ENCODE measurements at regions not wholly inside any gene's neighbourhood (a gene's known extent, or its start where the extent isn't known, plus 50 kb on each side); places are given as distances from the start of the nearest gene placed in this dataset.

DNA sequence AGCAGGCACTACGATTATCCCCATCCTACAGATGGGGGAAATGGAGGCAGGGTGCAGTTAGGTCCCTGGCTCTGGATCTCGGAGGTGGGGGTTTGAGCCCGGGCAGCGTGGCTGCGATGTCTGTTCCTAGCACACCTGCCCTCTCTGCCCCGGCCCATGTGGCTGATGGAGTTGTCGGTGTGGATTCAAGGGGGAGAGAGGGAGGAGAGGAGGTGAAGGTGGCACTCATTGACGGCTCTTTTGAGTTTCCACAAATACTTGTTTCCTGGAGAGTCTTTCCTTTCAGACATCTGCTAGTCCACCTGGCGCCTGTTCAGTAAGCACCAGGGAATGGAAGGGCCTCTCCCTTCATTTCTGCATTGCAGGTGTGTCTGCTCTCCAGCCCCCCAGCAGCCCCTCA is 69.9 kb downstream of the ARHGEF18 start:
- Histone ChIP-seq H3K36me3 (peaks cover 0 to 18% (median 2%) of the 10 kb centered on the region in 4 donors), H3K4me3 (no peak overlapping the region), H3K4me1 (peaks cover 10 to 40% (median 27%) of the 10 kb centered on the region in 4 donors), H3K27ac (peak overlapping the region; percentile 34 to 54 (median 42)), H3K27me3 (no peaks in the 10 kb centered on the region), H3K9me3 (no peaks in the 10 kb centered on the region)
- ATAC-seq (ENCODE audit: low FRiP score in 2 of 2), result peak; percentile 9 to 14
- 70 to 83% methylated on average over 2 to 9 of the region's 9 CpGs for WGBS, 2 donors
- peak in 1 of 2 donors; percentile 40 for DNase-seq
- TF ChIP-seq, protein P1, sequence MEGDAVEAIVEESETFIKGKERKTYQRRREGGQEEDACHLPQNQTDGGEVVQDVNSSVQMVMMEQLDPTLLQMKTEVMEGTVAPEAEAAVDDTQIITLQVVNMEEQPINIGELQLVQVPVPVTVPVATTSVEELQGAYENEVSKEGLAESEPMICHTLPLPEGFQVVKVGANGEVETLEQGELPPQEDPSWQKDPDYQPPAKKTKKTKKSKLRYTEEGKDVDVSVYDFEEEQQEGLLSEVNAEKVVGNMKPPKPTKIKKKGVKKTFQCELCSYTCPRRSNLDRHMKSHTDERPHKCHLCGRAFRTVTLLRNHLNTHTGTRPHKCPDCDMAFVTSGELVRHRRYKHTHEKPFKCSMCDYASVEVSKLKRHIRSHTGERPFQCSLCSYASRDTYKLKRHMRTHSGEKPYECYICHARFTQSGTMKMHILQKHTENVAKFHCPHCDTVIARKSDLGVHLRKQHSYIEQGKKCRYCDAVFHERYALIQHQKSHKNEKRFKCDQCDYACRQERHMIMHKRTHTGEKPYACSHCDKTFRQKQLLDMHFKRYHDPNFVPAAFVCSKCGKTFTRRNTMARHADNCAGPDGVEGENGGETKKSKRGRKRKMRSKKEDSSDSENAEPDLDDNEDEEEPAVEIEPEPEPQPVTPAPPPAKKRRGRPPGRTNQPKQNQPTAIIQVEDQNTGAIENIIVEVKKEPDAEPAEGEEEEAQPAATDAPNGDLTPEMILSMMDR (IDR thresholded peaks at IDR 0.05), result no peak
- TF ChIP-seq EP300 (IDR thresholded peaks at IDR 0.05), result no peak
- TF ChIP-seq POLR2A (IDR thresholded peaks at IDR 0.05), result no peak
- no peak for TF ChIP-seq POLR2AphosphoS5 (IDR thresholded peaks at IDR 0.05)

DNA sequence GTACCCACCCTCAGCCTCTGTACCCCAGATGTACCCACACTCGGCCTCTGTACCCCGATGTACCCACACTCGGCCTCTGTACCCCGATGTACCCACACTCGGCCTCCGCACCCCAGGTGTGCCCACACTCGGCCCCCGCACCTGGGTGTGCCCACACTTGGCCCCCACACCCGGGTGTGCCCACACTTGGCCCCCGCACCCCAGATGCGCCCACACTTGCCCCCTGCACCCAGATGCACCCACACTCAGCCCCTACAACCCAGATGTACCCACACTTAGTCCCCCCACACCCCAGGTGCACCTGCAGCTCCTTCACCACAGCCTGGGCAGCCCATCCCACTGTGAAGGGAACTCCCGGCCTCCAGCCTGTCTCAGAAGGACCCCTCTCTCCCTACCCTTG is 69.7 kb downstream of the PEX11G start:
- TF ChIP-seq POLR2A (IDR thresholded peaks at IDR 0.05) (no peak), POLR2AphosphoS5 (IDR thresholded peaks at IDR 0.05) (no peak), EP300 (IDR thresholded peaks at IDR 0.05) (no peak)
- TF ChIP-seq, protein P1 (IDR thresholded peaks at IDR 0.05), result no peak
- ATAC-seq (ENCODE audit: low FRiP score in 2 of 2), result no peak
- no peak for DNase-seq
- WGBS, 2 donors, result 60 to 94% methylated on average over 8 to 12 of the region's 12 CpGs
- peaks cover 10 to 40% (median 27%) of the 10 kb centered on the region in 4 donors for H3K4me1 ChIP-seq
- no peaks in the 10 kb centered on the region for H3K27me3 ChIP-seq
- no peak overlapping the region for H3K4me3 ChIP-seq
- H3K9me3 ChIP-seq, result no peaks in the 10 kb centered on the region
- peaks cover 0 to 18% (median 2%) of the 10 kb centered on the region in 4 donors for H3K36me3 ChIP-seq
- peak overlapping the region in 3 of 4 donors; percentile 34 to 54 (median 39) for H3K27ac ChIP-seq

DNA sequence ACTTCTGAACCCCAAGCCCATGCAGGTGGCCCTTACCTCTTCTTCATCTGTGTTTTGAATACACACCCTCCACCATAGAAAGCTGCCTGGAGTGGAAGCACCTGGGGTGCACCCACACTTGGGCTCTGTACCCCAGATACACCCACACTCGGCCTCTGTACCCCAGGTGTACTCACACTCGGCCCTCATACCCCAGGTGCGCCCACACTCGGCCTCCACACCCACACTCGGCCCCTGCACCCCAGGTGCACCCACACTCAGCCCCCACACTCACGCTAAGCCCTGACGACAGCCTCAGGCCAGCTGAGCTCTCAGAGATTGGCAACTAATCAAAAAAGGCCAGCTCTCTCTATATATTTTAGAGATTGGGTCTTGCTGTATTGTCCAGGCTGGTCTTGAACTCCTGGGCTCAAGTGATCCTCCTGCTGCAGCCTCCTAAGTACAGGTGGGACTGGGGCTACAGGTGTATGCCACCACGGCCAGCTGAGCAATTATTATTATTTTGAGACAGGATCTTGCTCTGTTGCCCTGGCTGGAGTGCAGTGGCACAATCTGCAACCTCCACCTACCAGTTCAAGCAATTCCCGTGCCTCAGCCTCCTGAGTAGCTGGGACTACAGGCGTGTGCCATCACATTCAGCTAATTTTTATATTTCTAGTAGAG is 68.9 kb downstream of the PEX11G start:
- peak overlapping the region in 3 of 4 donors; percentile 34 to 54 (median 39) for H3K27ac ChIP-seq
- no peak for TF ChIP-seq POLR2A (IDR thresholded peaks at IDR 0.05)
- no peak for TF ChIP-seq POLR2AphosphoS5 (IDR thresholded peaks at IDR 0.05)
- TF ChIP-seq, protein P1 (IDR thresholded peaks at IDR 0.05), result no peak
- TF ChIP-seq EP300 (IDR thresholded peaks at IDR 0.05), result no peak
- DNase-seq (no peak), ATAC-seq (ENCODE audit: low FRiP score in 2 of 2) (no peak)
- peaks cover 0 to 18% (median 2%) of the 10 kb centered on the region in 4 donors for H3K36me3 ChIP-seq
- peaks cover 7 to 36% (median 25%) of the 10 kb centered on the region in 4 donors for H3K4me1 ChIP-seq
- no peaks in the 10 kb centered on the region for H3K27me3 ChIP-seq
- H3K9me3 ChIP-seq, result no peaks in the 10 kb centered on the region
- WGBS, 2 donors, result 81 to 86% methylated on average over 10 of the region's 10 CpGs
- no peak overlapping the region for H3K4me3 ChIP-seq

DNA sequence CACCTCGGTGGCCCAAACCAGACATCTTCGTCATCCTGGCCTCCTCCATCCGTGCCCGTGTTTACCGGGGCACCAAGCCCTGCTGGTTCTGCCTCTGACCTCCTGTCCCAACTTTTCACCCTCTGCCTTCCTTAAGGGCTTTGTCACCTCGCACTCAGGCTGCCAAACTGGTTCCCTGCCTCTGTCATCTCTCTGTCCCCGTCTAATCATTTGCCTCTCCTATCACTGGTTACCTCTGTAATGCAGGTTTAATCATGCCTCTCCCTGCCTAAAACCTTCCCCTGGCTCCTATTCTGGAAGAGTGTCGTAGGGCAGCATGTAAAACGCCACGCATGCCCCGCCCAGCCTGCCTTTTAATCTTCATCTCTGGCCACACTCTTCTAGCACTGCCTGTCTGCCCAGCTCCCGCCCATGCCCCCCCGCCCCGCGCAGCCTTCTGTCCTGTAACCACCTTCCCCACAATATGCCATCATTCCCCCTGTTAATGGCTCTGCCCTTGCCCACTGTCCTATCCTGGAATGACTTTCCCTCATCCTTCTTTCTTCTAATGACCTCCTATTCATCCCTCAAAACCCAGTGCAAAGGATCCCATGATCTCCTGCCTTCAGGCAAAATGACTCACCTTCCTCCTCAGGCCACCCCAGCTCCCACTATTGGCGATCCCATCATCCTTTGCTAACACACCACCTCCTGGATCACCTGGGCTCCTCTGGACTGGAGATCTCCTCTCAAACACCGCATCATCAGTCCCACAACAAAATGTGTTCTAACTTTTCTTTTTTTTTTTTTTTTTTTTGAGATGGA is 66.7 kb downstream of the PEX11G start:
- DNase-seq, result no peak
- no peak overlapping the region for H3K4me3 ChIP-seq
- no peaks in the 10 kb centered on the region for H3K9me3 ChIP-seq
- H3K27me3 ChIP-seq, result no peaks in the 10 kb centered on the region
- WGBS, 2 donors, result 77 to 85% methylated on average over 17 of the region's 17 CpGs
- TF ChIP-seq EP300 (IDR thresholded peaks at IDR 0.05) (no peak), POLR2A (IDR thresholded peaks at IDR 0.05) (no peak)
- H3K4me1 ChIP-seq, result peaks cover 0 to 33% (median 19%) of the 10 kb centered on the region in 4 donors
- H3K36me3 ChIP-seq, result peaks cover 0 to 18% (median 2%) of the 10 kb centered on the region in 4 donors
- ATAC-seq (ENCODE audit: low FRiP score in 2 of 2), result no peak
- no peak overlapping the region for H3K27ac ChIP-seq

All from upper lobe of left lung (tissue), 6 donors.